GM21526 (cell line): ENCODE measurements at regions not wholly inside any gene's neighbourhood (a gene's known extent, or its start where the extent isn't known, plus 50 kb on each side); places are given as distances from the start of the nearest gene placed in this dataset.

Experiments
- ATAC-seq: cut with Tn5 transposase; IDR thresholded peaks from one replicate; pipeline ENCODE4 v1.9.1; 2021; ENCODE audit warnings: moderate library complexity; ENCODE audit not compliant: unreplicated experiment, low FRiP score

GRCh38 chr4:137090951-137091350, 441.3 kb downstream of the PCDH18 start:
- ATAC-seq, result no peak

- ATAC-seq, result no peak
Observed at GRCh38 chr4:137083571-137084135, 448.6 kb downstream of the PCDH18 start.

- no peak for ATAC-seq
Observed at GRCh38 chr4:137082061-137082460, 450.2 kb downstream of the PCDH18 start.

GRCh38 chr4:137076908-137077307, 455.4 kb downstream of the PCDH18 start:
- ATAC-seq, result no peak

GRCh38 chr4:137075586-137075985, 456.7 kb downstream of the PCDH18 start:
- no peak for ATAC-seq

- ATAC-seq, result no peak
Observed at GRCh38 chr4:137070614-137071013, 461.7 kb downstream of the PCDH18 start.

GRCh38 chr4:137069473-137069872, 462.8 kb downstream of the PCDH18 start:
- no peak for ATAC-seq

- no peak for ATAC-seq
Observed at GRCh38 chr4:137067735-137068134, 464.6 kb downstream of the PCDH18 start.

- ATAC-seq, result no peak
Observed at GRCh38 chr4:137065311-137065710, 467.0 kb downstream of the PCDH18 start.

- no peak for ATAC-seq
Observed at GRCh38 chr4:137063961-137064360, 468.3 kb downstream of the PCDH18 start.

- no peak for ATAC-seq
Observed at GRCh38 chr4:137043184-137043583, 489.1 kb downstream of the PCDH18 start.

GRCh38 chr4:137039370-137039769, 492.9 kb downstream of the PCDH18 start:
- ATAC-seq, result no peak

- no peak for ATAC-seq
Observed at GRCh38 chr4:137032222-137032621, 500.1 kb downstream of the PCDH18 start.

- ATAC-seq, result no peak
Observed at GRCh38 chr4:137029026-137029425, 503.3 kb downstream of the PCDH18 start.

GRCh38 chr4:137025484-137026059, 506.7 kb downstream of the PCDH18 start:
- no peak for ATAC-seq

- no peak for ATAC-seq
Observed at GRCh38 chr4:137015426-137016409, 516.6 kb downstream of the PCDH18 start.

- ATAC-seq, result no peak
Observed at GRCh38 chr4:137000432-137000831, 531.9 kb downstream of the PCDH18 start.

- no peak for ATAC-seq
Observed at GRCh38 chr4:136992032-136992431, 540.3 kb downstream of the PCDH18 start.

GRCh38 chr4:136985683-136986082, 546.6 kb downstream of the PCDH18 start:
- no peak for ATAC-seq

GRCh38 chr4:136967069-136967468, 565.2 kb downstream of the PCDH18 start:
- ATAC-seq, result no peak

- no peak for ATAC-seq
Observed at GRCh38 chr4:136965478-136965877, 566.8 kb downstream of the PCDH18 start.
